ENCODE measurements at regions not wholly inside any gene's neighbourhood (a gene's known extent, or its start where the extent isn't known, plus 50 kb on each side); places are given as distances from the start of the nearest gene placed in this dataset.

- Histone ChIP-seq H3K36me3 (ENCODE audit: control insufficient read depth, insufficient read depth, low read length) (no peaks in the 10 kb centered on the region), H3K4me3 (ENCODE audit: low read depth, low read length) (no peak overlapping the region), H3K9me3 (no peaks in the 10 kb centered on the region), H3K27me3 (replicated peaks; ENCODE audit: control insufficient read depth, insufficient read depth, low read length) (no peaks in the 10 kb centered on the region), H3K4me1 (no peaks in the 10 kb centered on the region)
- H3K27me3 Mint-ChIP-seq (ENCODE audit: insufficient read depth, unreplicated experiment): peaks cover 23% of the 10 kb centered on the region
- no peaks in the 10 kb centered on the region for H3K9me3 Mint-ChIP-seq (ENCODE audit: unreplicated experiment)
- no peak overlapping the region for H3K4me3 Mint-ChIP-seq (ENCODE audit: unreplicated experiment)
- H3K4me1 Mint-ChIP-seq (ENCODE audit: low read depth, unreplicated experiment): no peaks in the 10 kb centered on the region
- no peaks in the 10 kb centered on the region for H3K36me3 Mint-ChIP-seq (ENCODE audit: insufficient read depth, unreplicated experiment)
- intact Hi-C loops (cut with micrococcal nuclease; ENCODE audit: unreplicated experiment): no loop called here
- ChIA-PET POLR2A (no interaction called here), CTCF (no interaction called here)
- H3K27ac Mint-ChIP-seq (ENCODE audit: unreplicated experiment): no peak overlapping the region
- TF ChIP-seq CTCF (IDR thresholded peaks at IDR 0.05; ENCODE audit: insufficient read depth in 1 of 2, low read depth in 1 of 2, low read length in 1 of 2, severe bottlenecking in 1 of 2, unreplicated experiment in 1 of 2): no peak
- DNase-seq: no peak
- no TSS peak for BruUV-seq (replicated peaks)
Observed at GRCh38 chr3:69648126-69648525, 91.1 kb upstream of the MITF start.

GRCh38 chr3:69647511-69648110, 91.7 kb upstream of the MITF start:
- H3K4me1 Mint-ChIP-seq (ENCODE audit: low read depth, unreplicated experiment): no peaks in the 10 kb centered on the region
- Histone ChIP-seq H3K4me3 (ENCODE audit: low read depth, low read length) (no peak overlapping the region), H3K36me3 (ENCODE audit: control insufficient read depth, insufficient read depth, low read length) (no peaks in the 10 kb centered on the region), H3K9me3 (no peaks in the 10 kb centered on the region), H3K27me3 (replicated peaks; ENCODE audit: control insufficient read depth, insufficient read depth, low read length) (no peaks in the 10 kb centered on the region), H3K4me1 (no peaks in the 10 kb centered on the region)
- BruUV-seq (replicated peaks): no TSS peak
- ChIA-PET CTCF (no interaction called here), POLR2A (no interaction called here)
- no peaks in the 10 kb centered on the region for H3K9me3 Mint-ChIP-seq (ENCODE audit: unreplicated experiment)
- intact Hi-C loops (cut with micrococcal nuclease; ENCODE audit: unreplicated experiment): no loop called here
- no peak for TF ChIP-seq CTCF (IDR thresholded peaks at IDR 0.05; ENCODE audit: insufficient read depth in 1 of 2, low read depth in 1 of 2, low read length in 1 of 2, severe bottlenecking in 1 of 2, unreplicated experiment in 1 of 2)
- no peak overlapping the region for H3K4me3 Mint-ChIP-seq (ENCODE audit: unreplicated experiment)
- no peak for DNase-seq
- peaks cover 25% of the 10 kb centered on the region for H3K27me3 Mint-ChIP-seq (ENCODE audit: insufficient read depth, unreplicated experiment)
- no peak overlapping the region for H3K27ac Mint-ChIP-seq (ENCODE audit: unreplicated experiment)
- no peaks in the 10 kb centered on the region for H3K36me3 Mint-ChIP-seq (ENCODE audit: insufficient read depth, unreplicated experiment)

- H3K27ac Mint-ChIP-seq (ENCODE audit: unreplicated experiment): no peak overlapping the region
- Histone ChIP-seq H3K4me1 (no peaks in the 10 kb centered on the region), H3K4me3 (ENCODE audit: low read depth, low read length) (no peak overlapping the region), H3K36me3 (ENCODE audit: control insufficient read depth, insufficient read depth, low read length) (no peaks in the 10 kb centered on the region), H3K9me3 (no peaks in the 10 kb centered on the region), H3K27me3 (replicated peaks; ENCODE audit: control insufficient read depth, insufficient read depth, low read length) (no peaks in the 10 kb centered on the region)
- ChIA-PET CTCF (no interaction called here), POLR2A (no interaction called here)
- no peaks in the 10 kb centered on the region for H3K9me3 Mint-ChIP-seq (ENCODE audit: unreplicated experiment)
- no peak for DNase-seq
- H3K27me3 Mint-ChIP-seq (ENCODE audit: insufficient read depth, unreplicated experiment): peaks cover 25% of the 10 kb centered on the region
- no peaks in the 10 kb centered on the region for H3K4me1 Mint-ChIP-seq (ENCODE audit: low read depth, unreplicated experiment)
- intact Hi-C loops (cut with micrococcal nuclease; ENCODE audit: unreplicated experiment): no loop called here
- H3K36me3 Mint-ChIP-seq (ENCODE audit: insufficient read depth, unreplicated experiment): no peaks in the 10 kb centered on the region
- no peak overlapping the region for H3K4me3 Mint-ChIP-seq (ENCODE audit: unreplicated experiment)
- no peak for TF ChIP-seq CTCF (IDR thresholded peaks at IDR 0.05; ENCODE audit: insufficient read depth in 1 of 2, low read depth in 1 of 2, low read length in 1 of 2, severe bottlenecking in 1 of 2, unreplicated experiment in 1 of 2)
- BruUV-seq (replicated peaks): no TSS peak
Observed at GRCh38 chr3:69647081-69647480, 92.2 kb upstream of the MITF start.
